HUES48 (cell line): ENCODE measurements at regions not wholly inside any gene's neighbourhood (a gene's known extent, or its start where the extent isn't known, plus 50 kb on each side); places are given as distances from the start of the nearest gene placed in this dataset.

Experiments
- H3K27ac ChIP-seq: one replicate; pipeline ENCODE4 v1.7.0; 2013; ENCODE audit warnings: low read depth, low read length, inconsistent platforms
- H3K27me3 ChIP-seq: 2 replicates; pipeline ENCODE4 v1.6.1; 2013; ENCODE audit warnings: mild to moderate bottlenecking, low read length; ENCODE audit not compliant: control insufficient read depth, insufficient read depth
- H3K36me3 ChIP-seq: 2 replicates; pipeline ENCODE4 v1.6.1; 2013; ENCODE audit warnings: low read length; ENCODE audit not compliant: control insufficient read depth, insufficient read depth
- H3K4me1 ChIP-seq: 2 replicates; pipeline ENCODE4 v1.6.1; 2013; ENCODE audit warnings: mild to moderate bottlenecking, low read length; ENCODE audit not compliant: control insufficient read depth, insufficient read depth
- H3K4me3 ChIP-seq: 2 replicates; pipeline ENCODE4 v1.5.1; 2013; ENCODE audit warnings: mild to moderate bottlenecking, low read depth, low read length
- H3K9ac ChIP-seq: 2 replicates; pipeline ENCODE4 v1.6.1; 2013; ENCODE audit warnings: mild to moderate bottlenecking, low read depth, low read length, moderate library complexity
- H3K9me3 ChIP-seq: 2 replicates; pipeline ENCODE4 v1.6.1; 2013; ENCODE audit warnings: low read length; ENCODE audit not compliant: control insufficient read depth, insufficient read depth

GRCh38 chr15:58258501-58259292 lies 120.5 kb downstream of the AQP9 start:
- no peak overlapping the region for H3K4me3 ChIP-seq
- H3K9me3 ChIP-seq, result 0 out of 2 replicates have a peak, but pooled peaks cover 8% of the 10 kb centered on the region
- no peak overlapping the region for H3K9ac ChIP-seq
- no peaks in the 10 kb centered on the region for H3K27me3 ChIP-seq
- H3K4me1 ChIP-seq, result peaks cover 29% of the 10 kb centered on the region
- H3K36me3 ChIP-seq, result no peaks in the 10 kb centered on the region
- no peak overlapping the region for H3K27ac ChIP-seq

- Histone ChIP-seq H3K27me3 (no peaks in the 10 kb centered on the region), H3K36me3 (no peaks in the 10 kb centered on the region), H3K9me3 (0 out of 2 replicates have a peak, but pooled peaks cover 4% of the 10 kb centered on the region), H3K4me1 (peaks cover 29% of the 10 kb centered on the region), H3K9ac (no peak overlapping the region), H3K27ac (peak overlapping the region; percentile 52), H3K4me3 (no peak overlapping the region; the same call in 1 of the 2 replicates)
These were observed 122.1 kb downstream of the AQP9 start for GRCh38 chr15:58260205-58260724.

GRCh38 chr15:58260725-58261267 lies 122.6 kb downstream of the AQP9 start:
- H3K27ac ChIP-seq, result peak overlapping the region; percentile 41
- peaks cover 29% of the 10 kb centered on the region for H3K4me1 ChIP-seq
- H3K9me3 ChIP-seq, result no peaks in the 10 kb centered on the region
- no peaks in the 10 kb centered on the region for H3K27me3 ChIP-seq
- H3K9ac ChIP-seq, result no peak overlapping the region
- H3K36me3 ChIP-seq, result no peaks in the 10 kb centered on the region
- H3K4me3 ChIP-seq, result no peak overlapping the region; the same call in 1 of the 2 replicates

GRCh38 chr15:58261368-58261767 lies 123.2 kb downstream of the AQP9 start:
- Histone ChIP-seq H3K36me3 (no peaks in the 10 kb centered on the region), H3K4me3 (no peak overlapping the region), H3K27ac (no peak overlapping the region), H3K27me3 (no peaks in the 10 kb centered on the region), H3K4me1 (peaks cover 29% of the 10 kb centered on the region), H3K9ac (no peak overlapping the region), H3K9me3 (no peaks in the 10 kb centered on the region)

GRCh38 chr15:58264053-58264971 lies 126.1 kb downstream of the AQP9 start:
- Histone ChIP-seq H3K9me3 (no peaks in the 10 kb centered on the region), H3K27ac (no peak overlapping the region), H3K4me1 (peaks cover 18% of the 10 kb centered on the region)

GRCh38 chr15:58267051-58267450 lies 128.9 kb downstream of the AQP9 start:
- Histone ChIP-seq H3K36me3 (no peaks in the 10 kb centered on the region), H3K4me3 (no peak overlapping the region), H3K9ac (no peak overlapping the region), H3K9me3 (no peaks in the 10 kb centered on the region), H3K4me1 (no peaks in the 10 kb centered on the region), H3K27ac (no peak overlapping the region), H3K27me3 (no peaks in the 10 kb centered on the region)

More at GRCh38 chr15:58264053-58264971, 126.1 kb downstream of the AQP9 start:
- Histone ChIP-seq H3K36me3 (no peaks in the 10 kb centered on the region), H3K4me3 (no peak overlapping the region), H3K27me3 (no peaks in the 10 kb centered on the region), H3K9ac (no peak overlapping the region)

- no peak overlapping the region for H3K4me3 ChIP-seq
- H3K4me1 ChIP-seq, result no peaks in the 10 kb centered on the region
- H3K9ac ChIP-seq, result no peak overlapping the region
- H3K27me3 ChIP-seq, result no peaks in the 10 kb centered on the region
- H3K36me3 ChIP-seq, result no peaks in the 10 kb centered on the region
- no peak overlapping the region for H3K27ac ChIP-seq
- no peaks in the 10 kb centered on the region for H3K9me3 ChIP-seq
These were observed 130.6 kb downstream of the AQP9 start for GRCh38 chr15:58268746-58269267.

- Histone ChIP-seq H3K36me3 (no peaks in the 10 kb centered on the region), H3K27ac (no peak overlapping the region), H3K4me3 (no peak overlapping the region), H3K4me1 (no peaks in the 10 kb centered on the region), H3K9ac (no peak overlapping the region), H3K27me3 (no peaks in the 10 kb centered on the region), H3K9me3 (no peaks in the 10 kb centered on the region)
These were observed 131.6 kb downstream of the AQP9 start for GRCh38 chr15:58269455-58270414.

- Histone ChIP-seq H3K9me3 (no peaks in the 10 kb centered on the region), H3K36me3 (no peaks in the 10 kb centered on the region), H3K27ac (no peak overlapping the region), H3K4me3 (no peak overlapping the region), H3K27me3 (no peaks in the 10 kb centered on the region), H3K4me1 (no peaks in the 10 kb centered on the region), H3K9ac (no peak overlapping the region)
These were observed 133.2 kb downstream of the AQP9 start for GRCh38 chr15:58271410-58271809.

GRCh38 chr15:58273104-58273503 lies 134.9 kb downstream of the AQP9 start:
- Histone ChIP-seq H3K27ac (no peak overlapping the region), H3K27me3 (no peaks in the 10 kb centered on the region), H3K4me3 (no peak overlapping the region)

More at GRCh38 chr15:58273104-58273503, 134.9 kb downstream of the AQP9 start:
- no peaks in the 10 kb centered on the region for H3K9me3 ChIP-seq
- no peak overlapping the region for H3K9ac ChIP-seq
- no peaks in the 10 kb centered on the region for H3K36me3 ChIP-seq
- H3K4me1 ChIP-seq, result no peaks in the 10 kb centered on the region
